SK-N-SH (cell line): ENCODE measurements at regions not wholly inside any gene's neighbourhood (a gene's known extent, or its start where the extent isn't known, plus 50 kb on each side); places are given as distances from the start of the nearest gene placed in this dataset.

Source experiments
- EP300 ChIP-seq, 2 experiments: IDR thresholded peaks; 2 replicates each; pipeline versions ENCODE4 v1.4.0 to v1.6.1; 2012; ENCODE audit warnings: borderline replicate concordance in 1 of 2, low read depth in 1 of 2, low read length in 1 of 2
- EZH2phosphoT487 ChIP-seq: fragments of 200-600 bp; sonication (generic); IDR thresholded peaks from 2 replicates; pipeline ENCODE4 v1.6.1; 2017; ENCODE audit warnings: low read depth, mixed run types, mild to moderate bottlenecking, antibody characterized with exemption, moderate library complexity, borderline replicate concordance
- SIN3A ChIP-seq: IDR thresholded peaks from 2 replicates; pipeline ENCODE4 v1.6.1; 2012; ENCODE audit warnings: low read depth, mild to moderate bottlenecking, low read length, moderate library complexity, borderline replicate concordance
- TF ChIP-seq, protein P1 (sequence below): IDR thresholded peaks from 2 replicates; pipeline ENCODE4 v1.6.1; 2012; ENCODE audit warnings: mild to moderate bottlenecking, low read depth, low read length, moderate library complexity
- TF ChIP-seq, protein P2 (sequence below): fragments of 200-600 bp; sonication (generic); IDR thresholded peaks from 2 replicates; pipeline ENCODE4 v1.6.1; 2017; ENCODE audit warnings: antibody characterized with exemption, mild to moderate bottlenecking, moderate library complexity

DNA sequence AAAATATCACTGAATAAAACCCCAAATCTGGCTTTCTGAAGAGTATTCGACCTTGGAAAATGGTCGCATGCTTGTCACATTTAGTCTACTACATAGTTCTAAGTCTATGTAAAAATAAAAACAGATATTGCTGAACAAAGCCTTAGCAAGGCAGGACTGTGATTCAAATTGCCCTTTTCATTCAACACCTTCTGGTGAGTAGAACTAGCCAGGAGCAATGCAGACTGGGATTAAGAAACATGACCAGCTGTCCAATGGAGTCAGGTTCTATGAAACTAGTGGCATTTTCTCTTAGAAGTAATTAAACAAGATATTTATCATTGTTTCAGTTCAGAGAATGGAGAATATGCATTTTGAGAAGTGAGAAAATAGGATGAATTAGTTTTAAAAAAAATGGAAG is 1260.5 kb upstream of the ACVR2A start:
- no peak for TF ChIP-seq EP300 (IDR thresholded peaks at IDR 0.05; ENCODE audit: borderline replicate concordance in 1 of 2, low read depth in 1 of 2, low read length in 1 of 2)
- TF ChIP-seq, protein P1, sequence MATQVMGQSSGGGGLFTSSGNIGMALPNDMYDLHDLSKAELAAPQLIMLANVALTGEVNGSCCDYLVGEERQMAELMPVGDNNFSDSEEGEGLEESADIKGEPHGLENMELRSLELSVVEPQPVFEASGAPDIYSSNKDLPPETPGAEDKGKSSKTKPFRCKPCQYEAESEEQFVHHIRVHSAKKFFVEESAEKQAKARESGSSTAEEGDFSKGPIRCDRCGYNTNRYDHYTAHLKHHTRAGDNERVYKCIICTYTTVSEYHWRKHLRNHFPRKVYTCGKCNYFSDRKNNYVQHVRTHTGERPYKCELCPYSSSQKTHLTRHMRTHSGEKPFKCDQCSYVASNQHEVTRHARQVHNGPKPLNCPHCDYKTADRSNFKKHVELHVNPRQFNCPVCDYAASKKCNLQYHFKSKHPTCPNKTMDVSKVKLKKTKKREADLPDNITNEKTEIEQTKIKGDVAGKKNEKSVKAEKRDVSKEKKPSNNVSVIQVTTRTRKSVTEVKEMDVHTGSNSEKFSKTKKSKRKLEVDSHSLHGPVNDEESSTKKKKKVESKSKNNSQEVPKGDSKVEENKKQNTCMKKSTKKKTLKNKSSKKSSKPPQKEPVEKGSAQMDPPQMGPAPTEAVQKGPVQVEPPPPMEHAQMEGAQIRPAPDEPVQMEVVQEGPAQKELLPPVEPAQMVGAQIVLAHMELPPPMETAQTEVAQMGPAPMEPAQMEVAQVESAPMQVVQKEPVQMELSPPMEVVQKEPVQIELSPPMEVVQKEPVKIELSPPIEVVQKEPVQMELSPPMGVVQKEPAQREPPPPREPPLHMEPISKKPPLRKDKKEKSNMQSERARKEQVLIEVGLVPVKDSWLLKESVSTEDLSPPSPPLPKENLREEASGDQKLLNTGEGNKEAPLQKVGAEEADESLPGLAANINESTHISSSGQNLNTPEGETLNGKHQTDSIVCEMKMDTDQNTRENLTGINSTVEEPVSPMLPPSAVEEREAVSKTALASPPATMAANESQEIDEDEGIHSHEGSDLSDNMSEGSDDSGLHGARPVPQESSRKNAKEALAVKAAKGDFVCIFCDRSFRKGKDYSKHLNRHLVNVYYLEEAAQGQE: no peak
- TF ChIP-seq, protein P2, sequence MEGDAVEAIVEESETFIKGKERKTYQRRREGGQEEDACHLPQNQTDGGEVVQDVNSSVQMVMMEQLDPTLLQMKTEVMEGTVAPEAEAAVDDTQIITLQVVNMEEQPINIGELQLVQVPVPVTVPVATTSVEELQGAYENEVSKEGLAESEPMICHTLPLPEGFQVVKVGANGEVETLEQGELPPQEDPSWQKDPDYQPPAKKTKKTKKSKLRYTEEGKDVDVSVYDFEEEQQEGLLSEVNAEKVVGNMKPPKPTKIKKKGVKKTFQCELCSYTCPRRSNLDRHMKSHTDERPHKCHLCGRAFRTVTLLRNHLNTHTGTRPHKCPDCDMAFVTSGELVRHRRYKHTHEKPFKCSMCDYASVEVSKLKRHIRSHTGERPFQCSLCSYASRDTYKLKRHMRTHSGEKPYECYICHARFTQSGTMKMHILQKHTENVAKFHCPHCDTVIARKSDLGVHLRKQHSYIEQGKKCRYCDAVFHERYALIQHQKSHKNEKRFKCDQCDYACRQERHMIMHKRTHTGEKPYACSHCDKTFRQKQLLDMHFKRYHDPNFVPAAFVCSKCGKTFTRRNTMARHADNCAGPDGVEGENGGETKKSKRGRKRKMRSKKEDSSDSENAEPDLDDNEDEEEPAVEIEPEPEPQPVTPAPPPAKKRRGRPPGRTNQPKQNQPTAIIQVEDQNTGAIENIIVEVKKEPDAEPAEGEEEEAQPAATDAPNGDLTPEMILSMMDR: no peak
- TF ChIP-seq SIN3A: no peak
- TF ChIP-seq EZH2phosphoT487: no peak
